ENCODE measurements at regions not wholly inside any gene's neighbourhood (a gene's known extent, or its start where the extent isn't known, plus 50 kb on each side); places are given as distances from the start of the nearest gene placed in this dataset.

DNA sequence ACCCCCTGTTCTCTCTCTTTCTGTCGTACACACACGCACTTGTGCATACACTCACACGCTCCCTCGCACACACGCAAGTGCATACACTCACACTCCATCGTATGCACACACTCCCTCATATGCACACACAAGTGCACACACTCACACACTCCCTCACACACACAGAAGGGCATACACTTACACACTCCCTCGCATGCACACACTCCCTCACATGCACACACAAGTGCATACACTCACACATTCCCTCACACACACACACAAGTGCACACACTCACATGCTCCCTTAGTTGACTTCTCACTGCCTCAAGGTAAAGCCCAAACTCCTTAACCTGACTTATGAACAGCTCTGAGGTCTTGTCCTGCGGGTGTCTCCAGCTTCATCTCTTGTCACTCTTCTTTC is 78.7 kb downstream of the NOG start:
- no peak overlapping the region for H3K27ac ChIP-seq
- DNase-seq (no peak), ATAC-seq (ENCODE audit: low FRiP score in 2 of 2) (no peak)
- no peaks in the 10 kb centered on the region for H3K36me3 ChIP-seq
- H3K4me3 ChIP-seq: no peak overlapping the region
- no peaks in the 10 kb centered on the region for H3K9me3 ChIP-seq
- no peak for TF ChIP-seq EP300 (IDR thresholded peaks at IDR 0.05)
- no peak for TF ChIP-seq POLR2A (IDR thresholded peaks at IDR 0.05)
- TF ChIP-seq, protein P1, sequence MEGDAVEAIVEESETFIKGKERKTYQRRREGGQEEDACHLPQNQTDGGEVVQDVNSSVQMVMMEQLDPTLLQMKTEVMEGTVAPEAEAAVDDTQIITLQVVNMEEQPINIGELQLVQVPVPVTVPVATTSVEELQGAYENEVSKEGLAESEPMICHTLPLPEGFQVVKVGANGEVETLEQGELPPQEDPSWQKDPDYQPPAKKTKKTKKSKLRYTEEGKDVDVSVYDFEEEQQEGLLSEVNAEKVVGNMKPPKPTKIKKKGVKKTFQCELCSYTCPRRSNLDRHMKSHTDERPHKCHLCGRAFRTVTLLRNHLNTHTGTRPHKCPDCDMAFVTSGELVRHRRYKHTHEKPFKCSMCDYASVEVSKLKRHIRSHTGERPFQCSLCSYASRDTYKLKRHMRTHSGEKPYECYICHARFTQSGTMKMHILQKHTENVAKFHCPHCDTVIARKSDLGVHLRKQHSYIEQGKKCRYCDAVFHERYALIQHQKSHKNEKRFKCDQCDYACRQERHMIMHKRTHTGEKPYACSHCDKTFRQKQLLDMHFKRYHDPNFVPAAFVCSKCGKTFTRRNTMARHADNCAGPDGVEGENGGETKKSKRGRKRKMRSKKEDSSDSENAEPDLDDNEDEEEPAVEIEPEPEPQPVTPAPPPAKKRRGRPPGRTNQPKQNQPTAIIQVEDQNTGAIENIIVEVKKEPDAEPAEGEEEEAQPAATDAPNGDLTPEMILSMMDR (IDR thresholded peaks at IDR 0.05): no peak
- TF ChIP-seq POLR2AphosphoS5 (IDR thresholded peaks at IDR 0.05): no peak
- WGBS, 2 donors: 93% methylated on average over 8 of the region's 8 CpGs
- H3K4me1 ChIP-seq: no peaks in the 10 kb centered on the region
- H3K27me3 ChIP-seq: no peaks in the 10 kb centered on the region

DNA sequence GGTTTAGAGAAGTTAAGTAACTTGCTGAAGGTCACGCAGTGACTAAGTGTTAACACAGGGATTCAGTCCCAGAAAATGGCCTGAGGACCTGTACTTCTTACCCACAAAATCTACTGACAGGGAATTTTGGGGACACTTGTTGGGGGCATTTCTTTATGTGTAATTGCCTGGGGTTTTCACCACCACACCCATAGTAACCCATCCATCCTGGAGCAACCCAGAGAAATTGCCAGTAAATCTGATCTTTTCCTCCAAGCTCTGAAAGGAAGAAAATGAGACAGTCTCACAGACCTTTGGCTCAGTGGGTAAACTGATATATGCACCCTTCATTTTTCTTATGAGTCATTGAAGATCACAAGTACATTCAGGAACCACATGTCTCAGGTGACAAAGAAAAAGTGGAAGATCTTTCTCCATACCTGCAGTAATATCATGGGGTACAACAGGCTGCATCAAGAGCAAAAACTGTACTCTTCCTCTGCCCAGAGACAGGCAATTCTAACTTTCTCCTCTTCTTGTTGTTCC is 81.0 kb downstream of the NOG start:
- no peak overlapping the region for H3K27ac ChIP-seq
- no peaks in the 10 kb centered on the region for H3K9me3 ChIP-seq
- no peak overlapping the region for H3K4me3 ChIP-seq
- H3K4me1 ChIP-seq: peaks cover 9 to 12% (median 10%) of the 10 kb centered on the region in 4 donors
- peaks cover 0 to 8% (median 3%) of the 10 kb centered on the region in 4 donors for H3K27me3 ChIP-seq
- DNase-seq: no peak
- WGBS, 2 donors: 86 to 94% methylated on average over 1 of the region's 1 CpG
- TF ChIP-seq, protein P1 (IDR thresholded peaks at IDR 0.05): no peak
- TF ChIP-seq EP300 (IDR thresholded peaks at IDR 0.05) (no peak), POLR2AphosphoS5 (IDR thresholded peaks at IDR 0.05) (no peak), POLR2A (IDR thresholded peaks at IDR 0.05) (no peak)
- no peak for ATAC-seq (ENCODE audit: low FRiP score in 2 of 2)
- no peaks in the 10 kb centered on the region for H3K36me3 ChIP-seq

DNA sequence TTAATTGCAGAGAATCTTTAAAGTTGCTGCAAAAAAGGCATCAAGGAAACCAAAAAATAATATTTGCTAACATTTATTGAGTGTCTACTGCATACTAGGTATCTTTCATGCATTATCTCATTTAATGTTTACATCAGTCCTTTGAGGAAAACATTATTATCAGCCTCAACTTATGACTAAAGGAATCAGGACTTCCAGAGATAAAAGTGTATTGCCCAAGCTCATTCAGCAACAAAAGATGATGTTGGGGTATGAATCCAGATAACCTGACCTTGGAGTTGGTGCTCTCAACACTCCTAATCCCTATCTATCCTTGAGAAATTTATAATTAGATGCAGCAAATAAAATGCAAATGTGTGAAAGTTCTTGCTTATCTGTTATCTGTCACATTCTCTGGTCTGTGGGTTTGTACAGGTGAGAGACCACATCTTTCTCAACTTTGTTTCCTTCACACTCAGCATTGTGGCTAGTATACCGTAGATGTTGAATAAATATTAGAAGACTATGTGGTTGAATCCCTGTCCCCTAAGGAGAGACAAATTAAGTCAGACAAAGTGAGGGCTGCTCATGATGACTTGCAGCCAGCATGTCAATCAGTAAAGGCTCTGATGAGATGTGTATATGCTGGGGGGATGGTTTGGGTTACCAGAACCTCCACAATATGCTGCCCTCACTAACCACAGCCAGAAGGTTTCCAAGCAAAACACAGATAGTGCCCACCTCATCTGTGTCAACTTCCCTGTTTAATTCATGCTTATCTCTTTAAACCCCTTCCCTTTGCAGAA is 82.6 kb downstream of the NOG start:
- 47 to 56% methylated on average over 1 of the region's 1 CpG for WGBS, 2 donors
- peaks cover 0 to 8% (median 3%) of the 10 kb centered on the region in 4 donors for H3K27me3 ChIP-seq

DNA sequence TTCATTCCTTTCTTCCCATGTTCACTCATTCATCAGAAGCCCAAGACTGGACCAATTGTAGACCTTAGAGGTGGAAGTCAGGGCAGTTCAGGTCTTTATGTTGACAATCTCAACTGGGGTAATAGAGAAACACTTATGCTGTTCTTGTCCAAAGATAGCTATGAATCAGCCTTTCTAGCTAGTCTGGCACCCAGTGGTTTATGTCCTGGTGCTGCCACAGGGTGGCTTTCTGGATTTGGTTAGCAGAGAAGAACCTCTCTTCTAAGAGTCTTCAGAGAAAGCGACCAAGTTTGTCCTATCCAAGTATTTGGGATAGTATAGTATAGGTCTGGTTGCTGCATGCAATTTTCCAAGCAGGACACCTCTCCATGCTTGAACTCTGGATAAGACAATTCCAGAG is 83.3 kb downstream of the NOG start:
- peaks cover 9 to 12% (median 10%) of the 10 kb centered on the region in 4 donors for H3K4me1 ChIP-seq
- no peak overlapping the region for H3K27ac ChIP-seq
- H3K27me3 ChIP-seq: peaks cover 0 to 8% (median 3%) of the 10 kb centered on the region in 4 donors
- TF ChIP-seq, protein P1 (IDR thresholded peaks at IDR 0.05): peak in 1 of 6 experiments; percentile 5
- no peak for TF ChIP-seq POLR2A (IDR thresholded peaks at IDR 0.05)
- no peak for TF ChIP-seq EP300 (IDR thresholded peaks at IDR 0.05)
- no peak for TF ChIP-seq POLR2AphosphoS5 (IDR thresholded peaks at IDR 0.05)
- H3K4me3 ChIP-seq: no peak overlapping the region
- DNase-seq (no peak), ATAC-seq (ENCODE audit: low FRiP score in 2 of 2) (no peak)
- no peaks in the 10 kb centered on the region for H3K36me3 ChIP-seq
- no peaks in the 10 kb centered on the region for H3K9me3 ChIP-seq
- 80 to 89% methylated on average over 1 of the region's 1 CpG for WGBS, 2 donors

More for the DNA sequence above, 82.6 kb downstream of the NOG start:
- DNase-seq (no peak), ATAC-seq (ENCODE audit: low FRiP score in 2 of 2) (no peak)
- no peak for TF ChIP-seq POLR2AphosphoS5 (IDR thresholded peaks at IDR 0.05)
- no peak for TF ChIP-seq POLR2A (IDR thresholded peaks at IDR 0.05)
- TF ChIP-seq EP300 (IDR thresholded peaks at IDR 0.05): no peak
- TF ChIP-seq, protein P1 (IDR thresholded peaks at IDR 0.05): no peak
- Histone ChIP-seq H3K36me3 (no peaks in the 10 kb centered on the region), H3K9me3 (no peaks in the 10 kb centered on the region), H3K4me3 (no peak overlapping the region), H3K27ac (no peak overlapping the region), H3K4me1 (peaks cover 9 to 12% (median 10%) of the 10 kb centered on the region in 4 donors)
